ENCODE measurements at regions not wholly inside any gene's neighbourhood (a gene's known extent, or its start where the extent isn't known, plus 50 kb on each side); places are given as distances from the start of the nearest gene placed in this dataset.

DNA sequence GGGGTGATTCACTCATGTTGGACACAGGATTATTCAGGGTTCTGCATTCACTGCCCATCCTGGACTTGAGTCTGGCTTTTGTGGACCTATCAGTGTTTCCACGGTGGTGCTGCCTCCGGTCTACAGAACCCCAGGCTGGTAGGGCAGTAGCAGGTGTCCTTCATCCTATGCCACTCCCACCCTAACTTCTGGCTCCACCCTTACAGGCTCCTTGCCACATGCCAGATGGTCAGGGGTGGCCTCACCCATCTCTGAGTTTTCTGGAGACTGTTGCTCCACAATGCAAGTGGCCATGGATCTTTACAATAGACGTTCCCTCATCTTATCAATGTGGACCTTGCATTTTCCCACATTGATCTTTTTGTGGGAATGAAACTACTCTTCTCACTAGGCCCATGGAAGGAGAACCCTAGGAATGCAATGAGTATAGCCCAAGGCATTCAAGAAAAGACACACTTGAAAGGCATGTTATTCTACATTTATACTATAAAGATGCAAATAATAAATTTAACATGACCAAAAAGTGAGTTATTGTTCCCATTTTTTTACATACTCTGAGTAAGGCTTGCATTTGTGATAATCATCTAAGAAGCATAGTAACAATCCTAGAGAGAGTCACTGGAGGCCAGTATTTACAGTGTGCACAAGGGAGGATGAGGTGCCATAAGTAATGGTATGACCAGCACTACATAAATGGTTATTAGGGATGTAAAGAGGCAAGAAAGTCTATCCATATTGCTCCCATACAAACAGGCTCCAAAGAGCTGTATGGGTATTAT, 57.4 kb upstream of the ADO start:
- no CpG with 5 or more reads among the region's 3 CpGs for WGBS (ENCODE audit: extremely low coverage, insufficient read length, low lambda C conversion rate)
- Histone ChIP-seq H3K14ac (ENCODE audit: insufficient read depth, low read length) (no peak overlapping the region), H3K9me3 (ENCODE audit: control insufficient read depth, low read depth, low read length) (no peaks in the 10 kb centered on the region), H2BK12ac (ENCODE audit: insufficient read length, low read depth, low read length) (no peak overlapping the region), H3K23me2 (ENCODE audit: insufficient read length, low read depth, low read length, poor library complexity, severe bottlenecking) (no peaks in the 10 kb centered on the region), H4K91ac (ENCODE audit: insufficient read length, low read depth, low read length) (no peak overlapping the region), H2BK120ac (ENCODE audit: low read depth, low read length, poor library complexity, severe bottlenecking) (no peak overlapping the region), H3K18ac (ENCODE audit: insufficient read length, low read depth, low read length) (no peak overlapping the region), H3K79me2 (ENCODE audit: insufficient read depth, low read length) (no peaks in the 10 kb centered on the region), H3K79me1 (ENCODE audit: insufficient read depth, low read depth, low read length, poor library complexity, severe bottlenecking) (no peaks in the 10 kb centered on the region), H3K9ac (ENCODE audit: extremely low read depth, insufficient read length, low read length) (no peak overlapping the region), H3K4me2 (ENCODE audit: insufficient read depth, insufficient read length, low read length) (no peak overlapping the region), H3K23ac (ENCODE audit: insufficient read length, low read depth, low read length) (no peak overlapping the region), H3T11ph (ENCODE audit: low read length) (no peak overlapping the region), H3K4me1 (ENCODE audit: insufficient read depth, low read length) (no peaks in the 10 kb centered on the region), H4K20me1 (ENCODE audit: control insufficient read depth, insufficient read depth, insufficient read length) (no peaks in the 10 kb centered on the region), H3K27me3 (ENCODE audit: insufficient read depth, low read length) (no peaks in the 10 kb centered on the region), H4K8ac (replicated peaks; ENCODE audit: insufficient read length, low read depth, low read length) (no peak overlapping the region), H4K5ac (ENCODE audit: insufficient read length, low read depth, low read length) (no peak overlapping the region), H2AK5ac (ENCODE audit: insufficient read length, low read length) (no peak overlapping the region), H3K4ac (ENCODE audit: low read depth, low read length) (no peak overlapping the region), H2BK5ac (ENCODE audit: insufficient read length, low read length) (no peak overlapping the region), H2BK20ac (ENCODE audit: low read depth, low read length, poor library complexity, severe bottlenecking) (no peak overlapping the region), H2BK15ac (ENCODE audit: low read depth, low read length) (no peak overlapping the region), H3K27ac (ENCODE audit: insufficient read length, low read depth, low read length) (no peak overlapping the region), H2AFZ (ENCODE audit: low read length) (no peak overlapping the region), H3K56ac (ENCODE audit: insufficient read length, low read depth, low read length) (no peak overlapping the region)
- DNase-seq: no peak
- H3K27me3 Mint-ChIP-seq (ENCODE audit: low read depth): no peaks in the 10 kb centered on the region
- H3K27ac Mint-ChIP-seq: no peak overlapping the region
- TF ChIP-seq, protein P1, sequence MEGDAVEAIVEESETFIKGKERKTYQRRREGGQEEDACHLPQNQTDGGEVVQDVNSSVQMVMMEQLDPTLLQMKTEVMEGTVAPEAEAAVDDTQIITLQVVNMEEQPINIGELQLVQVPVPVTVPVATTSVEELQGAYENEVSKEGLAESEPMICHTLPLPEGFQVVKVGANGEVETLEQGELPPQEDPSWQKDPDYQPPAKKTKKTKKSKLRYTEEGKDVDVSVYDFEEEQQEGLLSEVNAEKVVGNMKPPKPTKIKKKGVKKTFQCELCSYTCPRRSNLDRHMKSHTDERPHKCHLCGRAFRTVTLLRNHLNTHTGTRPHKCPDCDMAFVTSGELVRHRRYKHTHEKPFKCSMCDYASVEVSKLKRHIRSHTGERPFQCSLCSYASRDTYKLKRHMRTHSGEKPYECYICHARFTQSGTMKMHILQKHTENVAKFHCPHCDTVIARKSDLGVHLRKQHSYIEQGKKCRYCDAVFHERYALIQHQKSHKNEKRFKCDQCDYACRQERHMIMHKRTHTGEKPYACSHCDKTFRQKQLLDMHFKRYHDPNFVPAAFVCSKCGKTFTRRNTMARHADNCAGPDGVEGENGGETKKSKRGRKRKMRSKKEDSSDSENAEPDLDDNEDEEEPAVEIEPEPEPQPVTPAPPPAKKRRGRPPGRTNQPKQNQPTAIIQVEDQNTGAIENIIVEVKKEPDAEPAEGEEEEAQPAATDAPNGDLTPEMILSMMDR (conservative IDR thresholded peaks at IDR 0.05): no peak
- no peaks in the 10 kb centered on the region; a peak in 1 of 4 replicates for H3K4me1 Mint-ChIP-seq
- no peaks in the 10 kb centered on the region for H3K36me3 Mint-ChIP-seq (ENCODE audit: insufficient read depth in 1 of 3, low read depth in 3 of 3)
- no peaks in the 10 kb centered on the region for H3K9me3 Mint-ChIP-seq
- H3K4me3 Mint-ChIP-seq: no peak overlapping the region

Measured in H9 (cell line).